Skeletal muscle tissue (tissue), 3 donors: ENCODE measurements at regions not wholly inside any gene's neighbourhood (a gene's known extent, or its start where the extent isn't known, plus 50 kb on each side); places are given as distances from the start of the nearest gene placed in this dataset.

Experiments
- H3K27ac ChIP-seq: one replicate; pipeline ENCODE4 v1.7.0; 2013; ENCODE audit warnings: mild to moderate bottlenecking, low read depth, low read length, inconsistent platforms
- H3K27me3 ChIP-seq, 3 donors: one replicate each; pipeline ENCODE4 v1.7.0; 2013; ENCODE audit warnings: low read length in 3 of 3; ENCODE audit not compliant: control insufficient read depth in 3 of 3, insufficient read depth in 3 of 3
- H3K36me3 ChIP-seq, 3 donors: one replicate each; pipeline ENCODE4 v1.7.0; 2013; ENCODE audit warnings: low read length in 3 of 3; ENCODE audit not compliant: control insufficient read depth in 3 of 3, insufficient read depth in 3 of 3
- H3K4me1 ChIP-seq, 3 donors: one replicate each; pipeline ENCODE4 v1.7.0; 2013; ENCODE audit warnings: low read length in 3 of 3, mild to moderate bottlenecking in 3 of 3; ENCODE audit not compliant: control insufficient read depth in 3 of 3, insufficient read depth in 3 of 3
- H3K4me3 ChIP-seq, 3 donors: one replicate each; pipeline ENCODE4 v1.7.0; 2013; ENCODE audit warnings: low read length in 3 of 3
- H3K9ac ChIP-seq, 3 donors: one replicate each; pipeline ENCODE4 v1.7.0; 2013; ENCODE audit warnings: low read length in 3 of 3, mild to moderate bottlenecking in 3 of 3, moderate library complexity in 2 of 3, low read depth in 1 of 3
- H3K9me3 ChIP-seq, 3 donors: one replicate each; pipeline ENCODE4 v1.7.0; 2013; ENCODE audit warnings: low read length in 3 of 3; ENCODE audit not compliant: control insufficient read depth in 3 of 3
- donor health status: Osteomylitis.

DNA sequence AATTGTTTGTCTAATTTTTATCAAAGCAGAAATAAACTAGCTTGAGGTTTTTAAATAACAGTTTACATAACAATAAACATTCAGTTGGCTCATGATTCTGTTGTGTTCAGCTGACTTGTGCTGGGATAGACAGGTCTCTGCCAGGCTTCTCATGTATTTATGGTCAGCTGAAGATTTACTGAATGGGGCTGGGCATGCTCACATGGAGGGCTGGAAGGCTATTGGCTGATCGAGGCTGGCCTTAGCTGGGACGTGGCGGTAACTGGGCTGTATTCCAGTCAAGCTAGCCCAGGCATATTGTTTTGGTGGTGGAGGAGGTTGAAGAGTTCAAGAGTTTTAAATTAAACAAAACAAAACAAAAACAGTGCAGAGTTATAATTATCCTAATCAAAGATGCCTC lies 251.0 kb upstream of the MTPN start:
- no peak overlapping the region for H3K4me3 ChIP-seq
- H3K9me3 ChIP-seq, result peaks cover 0 to 4% (median 2%) of the 10 kb centered on the region in 3 donors
- no peaks in the 10 kb centered on the region for H3K27me3 ChIP-seq
- H3K36me3 ChIP-seq, result no peaks in the 10 kb centered on the region
- no peaks in the 10 kb centered on the region for H3K4me1 ChIP-seq
- no peak overlapping the region for H3K9ac ChIP-seq
- H3K27ac ChIP-seq, result no peak overlapping the region

DNA sequence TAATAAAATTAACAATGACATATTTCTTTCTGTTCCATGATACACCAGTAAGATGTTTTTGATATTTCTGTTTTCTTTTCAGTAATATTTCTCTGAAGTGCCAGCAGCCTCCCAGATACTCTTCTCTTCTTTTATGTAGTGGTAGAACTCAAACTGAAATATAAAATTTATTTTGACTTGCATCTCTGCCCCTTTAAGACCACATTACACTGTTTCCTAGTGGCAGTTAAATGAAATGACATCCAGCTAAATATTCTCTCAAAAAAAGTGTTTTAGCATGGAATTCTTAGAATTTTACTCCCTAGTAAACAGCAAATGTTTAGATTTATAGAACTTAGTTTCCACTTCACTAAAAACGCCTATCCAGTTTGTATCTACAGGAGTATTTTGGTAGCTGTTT lies 237.2 kb upstream of the MTPN start:
- H3K27ac ChIP-seq, result no peak overlapping the region
- no peak overlapping the region for H3K4me3 ChIP-seq
- no peaks in the 10 kb centered on the region for H3K4me1 ChIP-seq
- H3K9me3 ChIP-seq, result no peaks in the 10 kb centered on the region
- no peaks in the 10 kb centered on the region for H3K27me3 ChIP-seq
- no peaks in the 10 kb centered on the region for H3K36me3 ChIP-seq
- H3K9ac ChIP-seq, result no peak overlapping the region

DNA sequence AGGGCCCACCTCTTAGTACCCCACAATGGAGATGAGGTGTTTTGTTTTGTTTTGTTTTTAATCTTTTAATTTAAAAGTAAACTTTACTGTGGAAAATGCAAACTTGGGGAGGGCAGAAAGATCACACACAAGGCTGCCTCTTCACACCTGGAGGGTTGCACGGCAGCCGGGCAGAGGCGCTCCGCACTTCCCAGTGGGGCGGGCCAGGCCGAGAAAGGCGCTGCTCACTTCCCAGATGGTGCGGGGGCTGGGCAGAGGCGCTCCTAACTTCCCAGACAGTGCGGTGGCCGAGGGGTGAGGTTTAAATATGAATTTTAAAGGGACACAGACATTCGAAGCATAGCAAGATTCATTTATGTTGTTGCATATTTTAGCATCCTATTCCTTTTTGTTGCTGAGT lies 235.9 kb upstream of the MTPN start:
- no peak overlapping the region for H3K27ac ChIP-seq

DNA sequence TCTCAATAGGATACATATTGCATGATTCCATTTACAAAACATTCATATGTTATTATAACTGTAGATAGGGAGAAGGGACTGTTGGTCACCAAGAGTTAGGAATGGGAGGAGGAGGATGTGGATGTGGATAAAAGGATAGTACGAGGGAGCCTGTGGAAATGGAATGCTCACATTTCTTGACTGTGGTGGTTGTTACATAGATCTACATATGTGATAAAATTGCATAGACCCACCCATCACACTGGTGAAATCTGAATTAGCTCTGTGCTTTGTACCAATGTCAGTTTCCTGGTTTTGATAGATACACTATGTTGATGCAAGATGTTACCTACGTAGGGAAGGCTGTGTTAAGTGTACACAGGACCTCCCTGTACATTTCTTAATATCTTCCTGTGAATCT lies 233.5 kb upstream of the MTPN start:
- no peak overlapping the region for H3K4me3 ChIP-seq
- no peak overlapping the region for H3K9ac ChIP-seq
- H3K27me3 ChIP-seq, result no peaks in the 10 kb centered on the region
- no peaks in the 10 kb centered on the region for H3K9me3 ChIP-seq
- H3K4me1 ChIP-seq, result no peaks in the 10 kb centered on the region
- no peak overlapping the region for H3K27ac ChIP-seq
- no peaks in the 10 kb centered on the region for H3K36me3 ChIP-seq

More for the DNA sequence above, 235.9 kb upstream of the MTPN start:
- no peaks in the 10 kb centered on the region for H3K9me3 ChIP-seq
- H3K4me3 ChIP-seq, result no peak overlapping the region
- H3K27me3 ChIP-seq, result no peaks in the 10 kb centered on the region
- no peaks in the 10 kb centered on the region for H3K4me1 ChIP-seq
- H3K36me3 ChIP-seq, result no peaks in the 10 kb centered on the region
- H3K9ac ChIP-seq, result no peak overlapping the region

DNA sequence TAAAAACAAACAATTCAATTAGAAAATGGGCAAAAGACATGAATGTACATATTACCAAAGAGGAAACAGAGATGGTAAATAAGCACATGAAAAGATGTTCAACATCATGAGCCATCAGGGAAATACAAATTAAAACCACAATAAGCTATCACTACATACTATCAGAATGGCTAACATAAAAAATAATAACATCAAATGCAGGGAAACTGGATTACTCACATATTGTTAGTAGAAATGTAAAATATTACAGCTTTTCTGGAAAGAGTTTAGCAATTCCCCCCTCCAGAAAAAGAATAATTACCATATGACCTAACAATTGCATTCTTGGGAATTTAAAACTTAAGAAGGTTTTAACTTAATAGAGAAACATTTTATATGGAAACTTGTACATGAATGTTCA lies 232.9 kb upstream of the MTPN start:
- Histone ChIP-seq H3K27me3 (no peaks in the 10 kb centered on the region), H3K27ac (no peak overlapping the region), H3K9me3 (no peaks in the 10 kb centered on the region), H3K4me3 (no peak overlapping the region), H3K4me1 (no peaks in the 10 kb centered on the region), H3K36me3 (no peaks in the 10 kb centered on the region), H3K9ac (no peak overlapping the region)

DNA sequence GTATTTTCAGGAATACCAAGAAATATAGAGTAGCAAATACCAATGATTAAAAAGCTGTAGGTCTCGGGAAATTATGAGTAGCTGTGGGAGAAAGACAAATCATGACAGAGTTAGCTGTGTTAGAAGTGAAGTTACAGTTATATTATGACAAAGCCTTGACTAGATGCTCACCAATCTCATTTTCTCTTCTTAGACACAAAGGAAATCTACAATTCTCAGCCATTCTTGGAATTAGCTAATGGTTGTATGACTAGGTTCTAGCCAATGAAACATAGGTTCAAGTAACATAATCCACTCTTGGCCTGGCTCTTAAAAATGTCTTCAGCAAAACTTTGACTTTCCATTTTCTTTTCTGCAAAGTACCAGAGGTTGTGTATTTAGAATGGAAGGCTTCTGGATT lies 228.8 kb upstream of the MTPN start:
- Histone ChIP-seq H3K27me3 (no peaks in the 10 kb centered on the region), H3K4me3 (no peak overlapping the region), H3K9ac (no peak overlapping the region), H3K9me3 (no peaks in the 10 kb centered on the region), H3K4me1 (no peaks in the 10 kb centered on the region), H3K36me3 (no peaks in the 10 kb centered on the region), H3K27ac (no peak overlapping the region)

DNA sequence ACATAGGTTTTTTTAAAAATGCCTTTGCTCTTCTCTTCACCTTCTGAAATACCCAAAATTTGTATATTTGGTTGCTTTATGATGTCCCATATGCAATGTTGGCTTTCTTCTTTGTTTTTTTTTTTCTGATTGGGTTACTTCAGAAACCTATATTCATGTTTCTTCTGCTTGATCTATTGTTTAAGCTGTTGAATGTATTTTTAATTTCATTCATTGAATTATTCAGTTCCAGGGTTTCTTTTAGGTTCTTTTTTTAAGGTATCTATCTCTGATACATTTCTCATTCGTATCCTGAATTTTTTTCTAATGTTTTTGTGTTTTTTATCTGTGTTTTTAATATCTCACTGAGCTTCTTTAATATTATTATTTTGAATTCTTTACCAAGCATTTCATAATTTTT lies 221.0 kb upstream of the MTPN start:
- Histone ChIP-seq H3K36me3 (no peaks in the 10 kb centered on the region), H3K9ac (no peak overlapping the region), H3K9me3 (peaks cover 4 to 9% (median 8%) of the 10 kb centered on the region in 3 donors), H3K27ac (no peak overlapping the region), H3K4me1 (no peaks in the 10 kb centered on the region), H3K27me3 (no peaks in the 10 kb centered on the region), H3K4me3 (no peak overlapping the region)

DNA sequence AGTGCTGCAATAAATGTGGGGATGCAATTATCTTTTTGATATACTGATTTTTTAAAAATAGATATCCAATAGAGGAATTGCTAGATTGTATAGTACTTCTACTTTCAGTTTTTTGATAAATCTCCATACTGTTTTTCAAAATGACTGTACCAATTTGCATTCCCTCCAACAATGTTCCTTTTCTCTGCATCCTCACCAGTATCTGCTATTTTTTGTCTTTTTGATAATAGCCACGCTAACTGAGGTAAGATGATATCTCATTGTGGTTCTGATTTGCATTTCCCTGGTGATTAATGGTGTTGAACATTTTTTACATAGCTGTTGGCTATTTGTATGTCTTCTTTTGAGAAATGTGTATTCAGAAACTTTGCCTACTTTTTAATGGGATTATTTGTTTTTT lies 217.7 kb upstream of the MTPN start:
- H3K27ac ChIP-seq, result no peak overlapping the region
- H3K9me3 ChIP-seq, result peaks cover 4 to 9% (median 8%) of the 10 kb centered on the region in 3 donors
- H3K27me3 ChIP-seq, result no peaks in the 10 kb centered on the region
- H3K36me3 ChIP-seq, result no peaks in the 10 kb centered on the region
- H3K4me3 ChIP-seq, result no peak overlapping the region
- no peaks in the 10 kb centered on the region for H3K4me1 ChIP-seq
- H3K9ac ChIP-seq, result no peak overlapping the region

DNA sequence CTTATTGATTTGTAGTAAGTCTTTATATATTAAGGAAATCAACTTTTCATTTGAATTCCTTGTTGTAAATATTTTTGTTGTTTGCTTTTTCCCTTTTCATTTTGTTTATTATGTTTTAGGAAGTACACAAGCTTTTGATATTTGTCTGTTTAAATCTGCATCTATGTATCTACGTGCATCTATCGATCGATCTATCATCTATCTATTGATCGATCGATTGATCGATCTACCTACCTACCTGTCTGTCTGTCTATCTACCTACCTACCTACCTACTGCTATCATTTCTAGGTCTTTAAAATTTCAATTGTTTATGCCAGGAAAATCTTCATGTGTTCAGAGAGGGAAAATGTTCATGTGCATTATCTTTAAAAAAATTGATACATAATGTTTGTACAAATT lies 216.8 kb upstream of the MTPN start:
- Histone ChIP-seq H3K9ac (no peak overlapping the region), H3K4me3 (no peak overlapping the region), H3K9me3 (peaks cover 4 to 6% (median 5%) of the 10 kb centered on the region in 3 donors), H3K27ac (no peak overlapping the region), H3K36me3 (no peaks in the 10 kb centered on the region), H3K4me1 (no peaks in the 10 kb centered on the region), H3K27me3 (no peaks in the 10 kb centered on the region)

DNA sequence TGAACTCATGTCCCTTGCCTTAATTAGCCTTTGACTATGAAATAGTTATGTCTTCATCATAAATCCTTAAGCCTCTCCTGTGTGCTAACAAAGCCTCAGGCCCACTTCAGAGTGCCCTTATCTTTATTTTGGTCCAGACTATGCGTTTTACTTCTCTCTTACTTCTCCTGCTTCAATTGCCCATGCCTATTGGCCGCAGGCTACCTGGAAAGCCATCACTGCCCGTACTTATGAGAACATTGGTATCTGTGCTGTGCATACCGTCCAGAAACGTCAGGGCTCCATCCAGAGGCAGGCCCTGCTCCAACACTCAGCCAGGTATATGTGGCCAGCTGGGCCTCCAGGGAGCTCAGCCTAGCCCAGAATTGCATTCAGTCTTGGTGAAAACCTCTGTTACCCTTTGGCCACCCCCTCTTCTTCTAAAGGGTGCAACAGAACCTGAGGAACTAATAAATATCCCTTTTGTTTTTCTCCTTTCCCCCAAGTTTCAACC lies 212.4 kb upstream of the MTPN start:
- Histone ChIP-seq H3K4me1 (no peaks in the 10 kb centered on the region), H3K27me3 (no peaks in the 10 kb centered on the region), H3K9ac (no peak overlapping the region), H3K36me3 (no peaks in the 10 kb centered on the region), H3K27ac (no peak overlapping the region), H3K4me3 (no peak overlapping the region), H3K9me3 (no peaks in the 10 kb centered on the region)

DNA sequence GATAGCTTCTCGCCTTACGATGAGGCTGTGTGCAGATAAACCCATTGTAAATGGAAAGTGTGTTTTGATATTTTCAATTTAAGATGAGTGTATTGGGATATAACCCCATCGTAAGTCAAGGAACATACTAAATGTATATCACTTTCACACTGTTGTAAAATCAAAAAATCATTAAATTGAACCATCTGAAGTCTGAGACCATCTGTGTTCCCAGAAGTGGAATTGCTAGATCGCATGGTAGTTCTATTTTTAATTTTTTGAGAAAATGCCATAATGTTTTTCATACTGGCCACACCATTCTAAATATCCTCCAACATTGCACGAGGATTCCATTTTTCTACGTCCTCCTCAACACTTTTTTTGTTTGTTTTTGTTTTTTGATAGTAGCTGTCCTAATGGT lies 209.1 kb upstream of the MTPN start:
- Histone ChIP-seq H3K27me3 (no peaks in the 10 kb centered on the region), H3K27ac (no peak overlapping the region), H3K4me1 (no peaks in the 10 kb centered on the region), H3K36me3 (no peaks in the 10 kb centered on the region), H3K9ac (no peak overlapping the region), H3K9me3 (no peaks in the 10 kb centered on the region), H3K4me3 (no peak overlapping the region)
